ENCODE measurements at regions not wholly inside any gene's neighbourhood (a gene's known extent, or its start where the extent isn't known, plus 50 kb on each side); places are given as distances from the start of the nearest gene placed in this dataset.
"Not testable (repeated sequence)": the region's sequence is repeated elsewhere in the genome, so short reads cannot be mapped to it uniquely, and the experiment has no call there.

DNA sequence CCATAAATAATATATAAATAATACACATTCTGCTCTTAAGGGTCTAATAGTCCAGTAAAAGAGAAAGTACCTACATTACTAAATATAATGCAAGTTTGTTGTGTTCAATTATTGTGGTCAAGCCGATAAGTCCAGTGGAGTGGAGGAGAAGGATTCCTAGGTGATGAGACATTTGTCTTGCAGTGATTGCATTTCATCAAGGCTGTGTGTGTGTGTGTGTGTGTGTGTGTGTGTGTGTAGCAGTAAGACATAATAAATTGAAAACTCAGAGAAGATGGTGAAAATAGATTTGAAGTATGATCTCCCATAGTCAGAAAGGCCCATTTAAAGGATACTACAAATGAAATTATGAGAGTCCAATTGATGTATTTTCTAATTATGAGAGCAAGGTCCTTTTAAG, 192.5 kb upstream of the SEMA3C start:
- no peak for DNase-seq

DNA sequence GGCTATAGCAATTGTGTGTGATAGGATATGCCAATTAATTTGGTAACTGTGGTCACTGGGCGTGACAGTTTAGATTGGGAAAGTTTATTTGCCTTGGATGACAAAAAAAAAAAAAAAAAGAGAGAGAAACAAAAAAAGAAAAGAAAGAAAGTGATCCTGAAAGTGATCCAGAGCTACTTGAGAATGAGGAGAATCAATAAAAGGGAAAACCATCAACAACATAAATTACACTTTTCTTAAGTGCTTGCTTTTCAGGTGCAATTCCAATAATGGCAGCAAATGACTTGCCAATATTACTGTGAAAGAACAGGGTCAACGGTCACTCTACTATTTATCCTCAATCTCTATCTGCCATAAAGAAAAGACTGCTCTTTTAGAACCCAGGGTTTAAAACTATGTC, 191.8 kb upstream of the SEMA3C start:
- DNase-seq = no peak

DNA sequence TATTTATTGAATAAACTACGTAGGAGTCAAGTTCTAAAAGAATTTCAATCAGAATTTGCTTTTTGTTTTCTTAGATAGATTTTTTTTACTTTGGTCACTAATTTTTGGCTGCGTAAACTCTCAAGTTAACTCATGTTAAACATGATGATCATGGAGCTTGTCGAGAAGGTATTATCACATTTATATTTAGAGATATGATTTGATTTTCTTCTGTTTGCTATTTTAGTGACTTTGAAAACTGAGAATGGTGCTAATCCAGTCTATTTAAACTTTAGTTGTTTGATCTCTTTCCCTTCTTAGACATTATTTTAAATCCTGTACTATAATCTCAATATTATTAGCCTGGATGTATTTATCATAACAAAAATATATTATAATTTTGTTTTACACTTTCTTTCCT, 179.4 kb upstream of the SEMA3C start:
- DNase-seq = no peak

DNA sequence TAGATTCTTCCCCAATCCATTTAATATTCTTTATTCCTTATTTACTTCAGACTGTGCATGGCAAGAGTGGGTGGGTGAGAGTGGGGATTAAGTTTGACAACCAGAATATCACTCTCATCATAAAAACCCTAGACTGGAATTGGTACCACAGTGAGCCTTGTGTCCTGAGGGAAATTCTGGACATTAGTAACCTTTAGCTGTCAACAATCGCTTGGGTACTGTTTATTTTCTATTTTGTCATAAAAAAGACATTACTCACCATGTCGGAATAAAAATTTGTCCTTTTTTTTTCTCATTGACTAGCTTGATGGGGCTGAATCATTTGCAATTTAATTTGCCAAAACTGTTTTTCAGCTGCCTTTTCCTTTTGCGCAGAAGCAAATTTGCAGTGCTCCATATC, 176.1 kb upstream of the SEMA3C start:
- DNase-seq = no peak

DNA sequence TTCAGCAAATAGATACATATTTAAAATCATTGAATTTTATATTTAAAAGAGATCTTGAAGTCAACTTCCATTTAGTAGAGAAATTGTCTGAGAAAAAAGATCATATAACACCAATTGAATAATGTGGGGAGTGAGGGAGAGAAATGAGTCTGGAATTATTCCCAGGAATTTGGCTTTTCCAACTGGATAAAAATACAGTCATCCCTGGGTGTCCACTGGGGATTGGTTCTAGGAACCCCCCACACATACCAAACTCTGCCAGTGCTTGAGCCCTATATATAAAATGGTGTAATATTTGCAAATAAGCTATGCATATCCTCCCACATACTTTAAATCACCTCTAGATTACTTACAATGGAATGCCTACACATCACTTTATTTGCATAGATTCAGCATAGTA, 162.8 kb upstream of the SEMA3C start:
- no peak for DNase-seq

DNA sequence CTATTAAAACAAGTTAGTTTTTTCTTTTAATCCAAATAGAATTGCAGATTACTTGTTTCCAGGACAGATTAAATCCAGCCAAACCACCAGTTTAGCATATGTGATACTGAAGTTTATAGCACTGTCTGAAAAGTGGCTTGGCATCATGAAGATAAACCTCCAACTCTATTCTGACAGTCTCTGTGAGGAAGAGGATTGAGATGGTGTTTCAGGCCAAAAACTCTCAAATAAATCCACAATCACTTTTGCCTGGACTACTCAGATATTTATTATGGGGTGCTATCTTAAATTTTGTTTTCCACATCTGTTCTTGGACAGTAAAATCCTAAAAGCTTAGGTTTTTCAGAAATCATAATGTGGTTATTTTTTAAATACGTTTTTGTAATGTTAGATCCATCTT, 161.7 kb upstream of the SEMA3C start:
- no peak for DNase-seq

DNA sequence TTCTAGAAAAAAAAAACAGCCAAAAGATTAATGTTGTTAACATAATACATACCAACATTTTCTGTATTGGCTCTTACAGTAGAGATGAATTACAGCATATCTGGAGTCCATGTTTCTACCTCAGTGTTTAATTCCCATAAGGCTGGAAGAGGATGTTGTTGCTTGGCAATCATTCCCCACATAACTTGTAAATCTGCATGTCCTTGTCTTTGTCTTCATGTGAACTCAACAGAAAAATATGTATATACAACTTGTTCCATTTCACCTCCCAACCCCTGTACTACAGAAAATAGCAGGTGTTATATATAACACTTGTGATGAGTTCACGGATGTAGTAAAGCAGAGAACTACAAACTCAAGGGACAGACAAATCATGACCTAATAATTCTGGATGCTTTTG, 160.9 kb upstream of the SEMA3C start:
- DNase-seq = no peak

DNA sequence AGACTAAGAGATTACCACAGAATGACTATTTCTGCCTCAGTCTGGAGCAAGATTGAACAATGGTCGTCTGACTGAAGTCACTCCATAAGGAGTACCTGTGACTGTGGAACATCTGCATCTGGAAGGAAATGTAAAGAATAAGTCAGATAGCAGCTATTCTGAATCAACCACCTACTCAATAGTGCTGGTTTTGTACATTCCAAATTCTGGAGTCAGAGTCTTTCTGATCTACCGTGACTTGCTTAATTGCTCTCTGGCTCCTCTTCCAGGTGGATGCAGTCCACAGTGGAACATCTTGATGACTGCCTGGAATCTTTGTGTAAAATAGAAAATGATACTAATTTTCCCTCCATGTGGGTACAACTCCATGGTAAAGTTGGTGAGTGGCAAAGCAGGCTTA, 156.3 kb upstream of the SEMA3C start:
- no peak for DNase-seq

DNA sequence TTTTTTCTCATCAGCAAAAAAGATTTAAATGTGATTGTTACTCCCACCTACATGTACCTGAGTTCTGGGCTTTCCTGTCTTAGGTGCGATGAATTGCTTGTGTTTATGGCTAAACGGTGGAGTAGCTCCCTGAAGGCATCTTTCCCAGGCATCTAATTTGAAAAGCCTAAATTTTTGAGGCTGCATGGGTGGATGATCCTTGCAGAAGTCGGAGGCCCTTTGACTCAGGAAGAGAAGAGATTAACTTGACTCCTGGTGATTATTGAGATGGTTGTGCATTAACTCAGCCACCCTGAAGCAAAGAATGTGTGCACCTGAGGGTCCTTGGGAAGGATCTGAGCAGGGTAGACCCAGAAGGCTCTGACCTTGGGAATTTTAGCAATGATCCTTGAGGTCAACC, 155.6 kb upstream of the SEMA3C start:
- no peak for DNase-seq

DNA sequence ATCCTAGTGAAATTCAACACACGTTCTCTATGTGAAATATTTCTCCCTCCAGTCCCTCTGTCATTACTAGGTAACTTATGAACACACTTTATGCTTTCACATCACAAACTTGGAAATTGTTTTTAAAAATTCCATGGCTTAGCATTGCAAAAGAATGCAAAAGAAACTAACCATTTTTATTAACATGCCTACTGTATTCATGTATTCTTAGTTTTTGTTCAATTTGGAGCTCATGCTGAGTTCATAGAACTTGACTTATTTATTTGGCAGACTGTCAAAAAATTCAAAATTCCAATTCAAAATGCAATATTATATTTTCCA, 155.0 kb upstream of the SEMA3C start:
- no peak for DNase-seq

DNA sequence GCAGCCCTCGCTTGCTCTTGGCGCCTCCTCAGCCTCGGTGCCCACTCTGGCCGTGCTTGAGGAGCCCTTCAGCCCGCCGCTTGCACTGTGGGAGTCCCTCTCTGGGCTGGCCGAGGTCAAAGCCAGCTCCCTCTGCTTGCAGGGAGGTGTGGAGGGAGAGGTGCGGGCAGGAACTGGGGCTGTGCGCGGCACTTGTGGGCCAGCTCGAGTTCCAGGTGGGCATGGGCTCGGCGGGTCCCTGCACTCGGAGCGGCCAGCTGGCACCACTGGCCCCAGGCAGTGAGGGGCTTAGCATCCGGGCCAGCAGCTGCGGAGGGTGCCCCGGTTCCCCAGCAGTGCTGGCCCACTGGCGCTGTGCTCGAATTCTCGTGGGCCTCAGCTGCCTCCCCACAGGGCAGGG, 152.1 kb upstream of the SEMA3C start:
- no peak for DNase-seq

DNA sequence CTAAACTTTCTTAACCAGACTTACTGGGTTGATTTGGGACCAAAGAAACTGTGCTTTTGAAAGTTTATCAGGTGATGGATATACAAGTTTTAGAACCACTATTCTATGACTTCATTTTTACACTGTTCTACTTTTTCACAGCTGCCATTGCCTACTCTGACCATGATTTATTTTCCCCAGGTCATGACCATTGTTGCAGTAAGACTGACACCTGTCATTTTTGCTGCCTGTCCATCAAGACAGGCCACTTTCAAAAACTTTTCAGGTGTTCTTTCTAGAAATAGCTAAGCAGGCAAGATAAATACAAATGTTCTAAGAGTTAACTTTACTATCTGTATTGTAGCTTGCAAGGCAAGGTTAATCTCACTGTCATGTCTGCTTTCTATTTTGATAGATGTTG, 147.9 kb upstream of the SEMA3C start:
- DNase-seq = no peak

DNA sequence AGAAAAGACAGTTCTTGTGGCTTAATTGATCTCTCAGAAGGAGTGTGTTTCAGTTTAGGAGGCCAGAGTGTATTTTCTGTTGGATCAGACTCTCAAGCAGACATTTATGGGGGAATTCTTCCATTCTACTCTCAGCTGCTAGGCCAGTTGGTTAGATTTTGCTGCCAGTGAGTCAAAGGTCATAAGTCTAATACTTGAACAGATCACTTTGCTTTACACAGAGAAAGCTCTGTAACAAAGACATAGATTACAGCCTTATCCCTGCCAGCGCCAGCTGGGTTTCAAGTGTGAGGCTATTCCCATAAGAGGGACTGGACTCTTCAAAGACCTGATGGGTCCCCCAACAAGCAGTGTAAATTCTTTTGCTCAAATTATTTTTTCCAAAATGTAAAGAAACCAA, 145.6 kb upstream of the SEMA3C start:
- no peak for DNase-seq

DNA sequence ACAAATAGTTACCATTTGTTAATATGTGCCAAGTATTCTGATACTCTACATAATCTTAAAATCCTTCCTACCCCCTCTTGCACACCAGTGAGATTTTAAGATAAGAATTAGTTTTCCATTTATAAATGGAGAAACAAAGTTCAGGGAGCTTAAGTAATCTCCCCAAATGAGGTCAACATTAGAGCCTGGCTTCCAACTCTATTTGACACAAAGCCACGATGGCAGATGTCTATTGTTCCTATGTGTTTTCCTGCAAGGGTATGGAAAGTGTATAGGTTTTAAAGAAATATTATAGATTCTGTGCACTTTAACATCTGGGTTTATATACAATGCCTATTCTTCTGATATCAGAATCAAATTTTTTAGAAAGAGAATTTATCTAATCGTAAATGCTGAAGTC, 143.9 kb upstream of the SEMA3C start:
- no peak for DNase-seq

DNA sequence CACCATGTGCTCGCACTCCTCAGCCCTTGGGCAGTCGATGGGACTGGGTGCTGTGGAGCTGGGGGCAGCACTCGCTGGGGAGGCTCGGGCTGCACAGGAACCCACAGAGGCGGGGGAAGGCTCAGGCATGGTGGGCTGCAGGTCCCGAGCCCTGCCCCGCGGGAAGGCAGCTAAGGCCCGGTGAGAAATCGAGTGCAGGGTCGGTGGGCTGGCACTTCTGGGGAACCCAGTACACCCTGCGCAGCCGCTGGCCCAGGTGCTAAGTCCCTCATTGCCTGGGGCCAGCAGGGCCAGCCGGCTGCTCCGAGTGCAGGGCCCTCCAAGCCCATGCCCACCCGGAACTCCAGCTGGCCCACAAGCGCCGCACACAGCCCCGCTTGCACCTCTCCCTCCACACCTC, 138.6 kb upstream of the SEMA3C start:
- not testable (repeated sequence) for DNase-seq

DNA sequence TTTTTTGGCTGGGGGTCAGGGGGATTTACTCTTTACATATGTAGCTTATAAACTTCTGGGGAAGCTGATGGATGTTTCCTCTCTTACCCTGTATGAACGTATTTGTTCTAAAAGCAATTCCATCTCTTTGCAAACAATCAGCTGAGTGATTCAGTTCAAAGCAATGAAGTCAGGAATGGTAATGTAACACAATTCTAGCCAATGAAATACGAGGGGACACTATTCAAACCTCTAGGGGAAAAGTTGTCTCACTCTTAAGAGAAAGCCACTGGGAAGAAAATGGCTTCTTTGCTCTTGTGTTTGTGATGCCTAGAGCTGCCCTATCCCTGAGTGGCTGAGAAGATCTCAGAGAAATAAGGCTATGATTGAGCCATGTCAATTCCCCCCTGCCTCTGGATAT, 134.8 kb upstream of the SEMA3C start:
- DNase-seq = no peak

DNA sequence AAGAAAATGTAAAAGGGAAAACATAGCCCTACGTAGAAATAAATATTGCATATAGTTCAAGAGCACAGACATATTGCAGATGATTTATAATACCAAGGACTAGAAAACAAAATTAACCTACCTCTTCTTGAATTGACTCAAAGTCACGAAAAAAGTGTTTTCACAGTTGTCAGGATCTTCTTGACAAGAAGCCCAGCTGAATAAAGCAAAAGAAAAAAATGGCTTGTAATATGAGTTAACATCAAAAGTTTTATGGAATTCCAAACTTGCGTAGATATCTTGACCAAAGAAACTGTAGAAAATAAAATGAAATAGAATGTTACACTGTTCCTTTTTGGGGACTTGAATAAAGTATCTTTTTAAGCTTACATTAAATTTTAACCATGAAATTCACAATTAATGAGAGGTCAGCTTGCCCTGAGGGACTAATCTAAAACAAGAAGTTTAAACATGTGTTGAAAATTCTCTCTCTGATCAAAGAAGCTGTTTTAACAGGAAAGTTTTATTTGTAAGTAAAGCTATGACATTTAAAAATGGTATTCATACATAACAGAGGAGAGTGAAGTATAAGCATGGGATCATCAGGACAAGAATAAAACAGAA, 133.1 kb upstream of the SEMA3C start:
- DNase-seq = no peak

DNA sequence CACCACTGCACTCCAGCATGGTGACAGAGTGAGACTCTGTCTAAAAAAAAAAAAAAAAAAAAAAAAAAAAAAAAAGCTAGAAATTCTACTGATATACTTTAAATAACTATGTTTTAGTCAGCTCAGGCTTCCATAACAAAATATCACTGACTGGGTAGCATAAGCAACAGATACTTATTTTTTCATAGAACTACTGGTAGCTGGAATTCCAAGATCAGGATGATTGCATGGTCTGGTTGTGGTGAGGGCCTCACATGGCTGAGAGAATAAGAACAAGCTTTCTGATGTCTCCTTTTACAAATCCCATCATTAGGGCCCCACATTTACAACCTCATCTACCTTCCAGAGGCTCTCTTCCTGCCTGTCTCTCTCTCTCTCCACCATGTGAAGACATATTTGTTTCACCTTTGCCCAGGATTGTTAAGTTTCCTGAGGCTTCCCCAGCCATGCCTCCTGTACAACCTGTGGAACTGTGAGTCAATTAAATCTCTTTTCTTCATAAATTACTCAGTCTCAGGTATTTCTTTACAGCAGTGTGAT, 126.7 kb upstream of the SEMA3C start:
- no peak for DNase-seq

DNA sequence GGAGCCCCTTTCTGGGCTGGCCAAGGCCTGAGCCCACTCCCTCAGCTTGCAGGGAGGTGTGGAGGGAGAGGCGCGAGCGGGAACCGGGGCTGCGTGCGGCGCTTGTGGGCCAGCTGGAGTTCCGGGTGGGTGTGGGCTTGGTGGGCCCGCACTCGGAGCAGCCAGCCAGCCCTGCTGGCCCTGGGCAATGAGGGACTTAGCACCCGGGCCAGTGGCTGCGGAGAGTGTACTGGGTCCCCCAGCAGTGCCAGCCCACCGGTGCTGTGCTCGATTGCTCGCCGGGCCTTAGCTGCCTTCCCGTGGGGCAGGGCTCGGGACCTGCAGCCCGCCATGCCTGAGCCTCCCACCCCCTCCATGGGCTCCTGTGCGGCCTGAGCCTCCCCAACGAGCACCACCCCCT, 123.8 kb upstream of the SEMA3C start:
- DNase-seq = not testable (repeated sequence)

DNA sequence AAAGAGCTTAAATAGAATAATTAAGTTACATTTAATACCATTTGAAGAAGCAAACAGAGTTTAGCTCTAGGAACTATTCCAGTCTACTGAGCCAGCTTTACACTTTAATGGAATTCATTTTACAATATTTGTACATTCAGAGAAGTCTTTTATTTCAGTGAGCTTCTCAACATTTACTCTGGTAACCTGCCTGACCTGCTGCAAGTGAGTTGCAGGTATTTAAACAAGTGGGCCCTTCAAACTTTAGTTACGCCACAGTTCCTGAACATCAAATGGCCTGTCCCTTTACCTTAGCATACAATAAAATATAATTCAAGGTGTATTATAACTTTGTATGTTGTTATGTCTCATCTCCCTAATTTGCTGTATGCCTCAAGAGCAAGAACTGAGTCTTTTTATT, 121.6 kb upstream of the SEMA3C start:
- no peak for DNase-seq

DNA sequence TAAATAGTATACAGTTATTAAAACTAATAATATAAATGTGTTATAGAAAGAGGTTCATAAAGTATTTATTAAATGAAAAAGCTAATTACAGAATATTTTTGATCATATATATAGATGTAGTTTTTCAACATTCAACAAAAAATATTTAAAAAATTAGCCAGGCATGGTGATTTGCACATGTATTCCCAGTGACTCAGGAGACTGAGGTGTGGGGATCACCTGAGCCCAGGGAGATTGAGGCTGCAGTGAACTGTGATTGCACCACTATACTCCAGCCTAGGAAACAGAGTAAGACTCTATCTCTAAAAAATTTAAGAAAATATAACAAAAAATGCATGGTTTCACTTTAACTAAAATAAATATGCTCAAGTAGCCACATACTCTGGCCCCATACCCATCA, 118.0 kb upstream of the SEMA3C start:
- no peak for DNase-seq

DNA sequence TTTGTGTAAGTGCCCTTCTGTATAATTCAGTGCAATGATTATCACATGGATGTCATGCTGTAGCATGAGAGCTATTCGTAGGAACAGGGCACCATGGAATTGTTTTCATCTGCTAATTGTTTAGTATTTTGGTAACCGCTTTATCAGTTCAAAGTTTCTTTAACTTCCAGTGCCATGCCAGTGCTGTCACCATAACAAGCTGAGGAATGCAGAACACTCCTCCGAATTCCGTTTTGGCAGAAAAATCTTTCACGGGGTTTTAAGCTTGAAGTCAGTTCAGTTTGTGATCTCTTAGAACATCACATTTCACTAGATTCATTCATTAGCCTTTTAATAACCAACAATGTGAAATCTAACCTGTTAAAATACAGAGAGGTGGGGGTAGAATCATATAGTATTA, 117.2 kb upstream of the SEMA3C start:
- no peak for DNase-seq

DNA sequence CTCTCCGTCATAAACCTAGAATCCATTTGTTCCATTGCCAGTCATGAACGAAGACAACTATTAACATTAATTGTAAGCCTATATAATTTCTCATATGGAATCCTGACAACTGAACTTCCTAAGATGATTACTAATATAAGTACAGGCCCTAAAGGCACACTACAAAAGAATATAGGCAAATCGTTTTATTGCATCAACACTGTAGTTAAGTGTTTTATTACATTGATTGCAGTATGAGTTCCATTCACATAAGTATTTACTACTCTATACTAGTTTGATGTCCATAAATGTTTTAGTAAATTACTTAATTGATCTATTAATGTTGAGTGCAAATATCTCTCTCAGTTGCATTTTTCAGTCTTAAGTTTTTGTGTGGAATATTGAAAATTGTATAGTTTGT, 113.1 kb upstream of the SEMA3C start:
- DNase-seq = no peak

DNA sequence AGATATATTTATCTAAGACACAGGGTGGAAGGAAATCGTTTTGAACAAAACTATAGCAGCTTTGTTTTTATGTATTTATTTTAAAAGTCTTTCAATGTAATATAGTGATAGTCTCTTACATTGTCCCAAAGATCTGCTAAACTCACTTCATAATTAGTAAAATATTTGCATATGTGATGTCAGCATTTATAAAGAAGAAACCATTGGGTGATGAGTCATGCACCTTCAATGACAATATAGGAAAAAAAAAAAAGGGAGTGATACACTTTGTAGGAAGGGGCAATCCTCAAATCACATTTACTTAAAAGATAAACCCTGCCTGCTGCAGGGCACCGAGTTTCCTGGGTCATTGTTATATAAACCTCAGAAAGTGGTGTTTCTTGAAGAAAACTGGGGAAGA, 112.4 kb upstream of the SEMA3C start:
- no peak for DNase-seq

DNA sequence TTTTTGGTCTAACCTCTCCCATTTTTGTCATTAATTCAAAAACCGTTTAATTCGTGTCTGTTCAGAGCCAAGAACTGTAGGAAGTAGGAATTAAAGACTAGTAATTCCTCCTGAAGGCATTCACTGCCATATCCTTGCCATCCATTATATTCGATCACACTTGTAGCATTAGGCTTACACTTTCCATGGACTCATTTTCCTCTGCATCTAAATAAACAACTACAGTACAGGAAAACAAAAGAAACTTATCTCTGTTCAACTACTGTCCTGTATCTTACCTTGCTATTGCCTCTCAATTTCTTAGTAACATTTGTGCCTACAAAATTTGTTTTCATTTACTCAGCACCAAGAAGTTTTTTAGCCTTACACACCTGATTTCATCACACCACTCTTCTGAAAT, 111.6 kb upstream of the SEMA3C start:
- DNase-seq = no peak

DNA sequence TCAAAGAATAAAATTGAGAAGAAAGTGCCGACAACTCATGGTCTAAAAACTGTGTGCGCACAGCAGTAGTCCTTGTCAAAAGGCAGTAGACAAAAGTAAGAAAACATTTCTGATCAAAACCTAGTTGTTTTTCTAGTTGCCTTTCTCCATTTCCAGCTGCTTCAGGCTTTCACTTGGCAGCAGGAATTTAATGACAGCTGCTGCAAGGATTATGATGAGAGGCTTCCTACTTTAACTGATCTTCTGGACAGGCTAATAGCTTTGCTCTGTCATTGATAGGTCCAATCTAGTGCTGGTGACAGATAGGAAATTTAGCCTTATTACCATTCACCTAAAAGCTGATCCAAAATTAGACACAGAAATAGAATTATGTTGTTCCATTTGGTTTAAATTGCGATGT, 110.7 kb upstream of the SEMA3C start:
- peak; percentile 21 for DNase-seq
